Neural progenitor cell (in vitro differentiated cells): ENCODE measurements at regions not wholly inside any gene's neighbourhood (a gene's known extent, or its start where the extent isn't known, plus 50 kb on each side); places are given as distances from the start of the nearest gene placed in this dataset.

Source experiments
- CTCF ChIP-seq: fragments of 200-600 bp; sonication (generic); IDR thresholded peaks from 2 replicates; pipeline ENCODE4 v1.5.1; 2017; ENCODE audit warnings: antibody characterized with exemption, mild to moderate bottlenecking
- EZH2 ChIP-seq: fragments of 200-600 bp; sonication (generic); IDR thresholded peaks from 2 replicates; pipeline ENCODE4 v1.6.1; 2017; ENCODE audit warnings: antibody characterized with exemption, mild to moderate bottlenecking, moderate library complexity
- EZH2phosphoT487 ChIP-seq: fragments of 200-600 bp; sonication (generic); IDR thresholded peaks from 2 replicates; pipeline ENCODE4 v1.6.1; 2017; ENCODE audit warnings: antibody characterized with exemption

GRCh38 chr2:226671141-226671676 lies 128.4 kb downstream of the IRS1 start:
- no peak for TF ChIP-seq CTCF
- TF ChIP-seq EZH2 = no peak
- TF ChIP-seq EZH2phosphoT487 = no peak
